Endothelial cell of hepatic sinusoid (primary cell): ENCODE measurements at regions not wholly inside any gene's neighbourhood (a gene's known extent, or its start where the extent isn't known, plus 50 kb on each side); places are given as distances from the start of the nearest gene placed in this dataset.
"Not testable (repeated sequence)": the region's sequence is repeated elsewhere in the genome, so short reads cannot be mapped to it uniquely, and the experiment has no call there.

Experiments used
- in situ Hi-C: cut with HindIII; loops from 2 replicates; pipeline ENCODE4 v1.10.0; 2017; ENCODE audit warnings: low sequenced_read_pairs

GRCh38 chr1:101408212-101409042 is 171.6 kb downstream of the S1PR1 start:
- in situ Hi-C loops = loop anchor here (5.0 kb wide), 1 partner anchor 56 kb away; no protein-coding TSS in a partner anchor

DNA sequence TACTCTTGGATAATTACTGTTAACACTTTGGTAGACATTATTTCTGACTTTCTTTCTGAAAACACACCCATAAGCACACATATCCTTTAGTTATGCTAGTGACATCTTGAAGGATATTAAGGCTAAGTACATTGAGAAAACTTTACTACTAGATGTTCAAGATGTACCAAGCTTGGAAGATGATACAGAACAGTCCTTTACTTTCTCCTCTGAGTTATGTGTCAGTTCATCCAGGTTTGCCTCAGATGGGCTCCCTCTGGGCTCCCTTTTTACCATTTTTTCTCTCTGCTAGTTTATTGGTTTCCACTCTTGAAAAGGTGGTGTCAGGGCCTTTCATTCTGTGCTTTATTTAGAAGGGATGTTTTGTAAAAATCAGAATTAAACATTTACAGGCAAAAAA is 172.3 kb downstream of the S1PR1 start:
- in situ Hi-C loops = loop anchor here (5.0 kb wide), 1 partner anchor 57 kb away; no protein-coding TSS in a partner anchor

DNA sequence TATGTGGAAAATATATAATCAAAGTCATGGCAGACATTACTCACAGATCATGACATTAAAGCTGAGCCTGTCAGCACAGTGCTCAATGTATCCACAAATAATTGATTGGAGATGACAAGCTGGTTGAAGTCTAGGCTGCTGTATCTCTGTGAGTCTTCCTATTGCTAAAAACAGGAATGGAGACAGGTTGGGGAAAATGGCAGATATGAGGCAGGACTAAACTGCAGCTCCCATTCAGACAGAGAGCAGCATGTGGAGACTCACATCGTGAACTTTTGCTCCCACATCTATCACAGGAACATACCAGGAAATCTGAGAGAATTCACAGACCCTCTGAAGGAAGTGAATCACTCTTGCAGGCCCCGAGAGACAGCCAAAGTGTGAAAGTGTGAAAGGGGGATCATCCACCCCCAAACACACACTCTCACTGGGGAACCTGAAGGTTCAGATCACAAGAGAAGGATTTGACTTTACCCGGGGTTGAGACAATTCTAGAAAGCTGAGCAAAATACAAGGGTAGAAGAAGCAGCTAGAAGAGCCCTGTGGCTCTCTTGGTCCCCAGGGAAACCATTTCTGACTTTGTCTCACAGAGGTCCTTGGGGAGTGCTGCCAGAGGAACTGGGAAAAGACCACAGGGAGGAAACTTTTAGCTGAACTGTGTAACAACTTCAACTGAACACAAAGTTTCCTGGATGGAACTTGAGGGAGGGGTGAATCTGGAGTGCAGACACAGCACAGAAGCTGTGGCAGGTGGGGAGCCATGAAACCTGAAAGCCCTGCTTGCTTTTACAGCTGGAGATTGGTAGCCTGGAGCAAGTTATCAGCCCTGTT is 173.4 kb downstream of the S1PR1 start:
- in situ Hi-C loops = no loop called here

DNA sequence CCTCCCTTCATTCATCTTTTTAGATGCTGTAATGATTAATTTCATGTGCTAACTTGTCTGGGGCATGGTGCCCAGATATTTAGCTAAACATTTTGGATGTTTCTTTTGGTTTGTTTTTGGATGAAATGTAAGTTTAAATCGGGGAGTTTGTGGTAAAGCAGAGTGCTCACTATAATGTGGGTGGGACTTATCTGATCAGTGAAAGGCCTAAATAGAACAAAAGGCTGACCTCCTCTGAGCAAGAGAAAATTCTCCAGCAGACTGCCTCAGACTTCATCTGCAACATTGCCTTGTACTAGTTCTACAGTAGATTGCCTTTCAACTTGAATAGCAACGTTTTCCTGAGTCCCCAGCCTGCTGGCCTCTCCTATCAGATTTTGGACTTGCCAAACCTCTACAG is 183.6 kb downstream of the S1PR1 start:
- in situ Hi-C loops = no loop called here

- in situ Hi-C loops = not testable (repeated sequence)
Observed at GRCh38 chr1:101428083-101428482, 191.3 kb downstream of the S1PR1 start.

DNA sequence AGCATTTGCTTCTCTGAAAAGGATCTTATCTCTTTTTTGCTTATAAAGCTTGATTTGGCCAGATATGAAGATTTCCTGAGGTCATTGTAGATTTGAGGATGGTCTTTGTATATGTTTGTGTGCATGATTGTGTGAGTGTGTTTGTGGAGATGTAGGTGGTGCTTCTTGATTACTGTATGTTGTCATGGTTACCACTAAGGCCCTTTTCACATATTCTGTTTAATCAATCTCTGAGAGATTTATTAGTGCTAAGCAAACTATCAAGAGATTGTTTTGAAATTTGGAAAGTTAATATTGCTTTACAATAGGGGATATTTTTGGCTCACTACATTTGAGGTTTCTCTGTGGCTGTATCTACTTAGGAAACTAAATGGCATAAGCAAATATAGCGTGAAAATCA is 191.7 kb downstream of the S1PR1 start:
- in situ Hi-C loops = no loop called here

- in situ Hi-C loops = no loop called here
Observed at GRCh38 chr1:101431956-101432510, 195.2 kb downstream of the S1PR1 start.

GRCh38 chr1:101435831-101436511 is 199.2 kb downstream of the S1PR1 start:
- in situ Hi-C loops = no loop called here

DNA sequence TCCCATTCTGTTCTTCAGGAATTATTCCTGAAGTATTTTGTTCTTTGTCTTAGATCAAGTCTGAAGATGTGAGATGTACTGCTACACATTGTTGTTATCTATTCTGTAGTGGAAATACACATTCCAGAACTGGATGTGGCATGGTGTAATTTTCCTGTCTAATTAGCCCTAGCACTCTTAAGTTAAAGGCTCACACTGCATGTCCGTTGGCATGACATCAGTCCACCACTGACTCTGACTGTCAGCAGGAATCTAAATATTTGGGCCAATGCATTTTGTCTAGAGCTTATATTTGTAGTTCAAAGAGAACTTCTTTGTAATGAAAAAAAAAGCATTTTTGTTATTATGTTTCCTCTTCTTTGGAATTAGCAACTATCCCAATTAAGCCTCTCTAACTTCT is 201.0 kb downstream of the S1PR1 start:
- in situ Hi-C loops = no loop called here

DNA sequence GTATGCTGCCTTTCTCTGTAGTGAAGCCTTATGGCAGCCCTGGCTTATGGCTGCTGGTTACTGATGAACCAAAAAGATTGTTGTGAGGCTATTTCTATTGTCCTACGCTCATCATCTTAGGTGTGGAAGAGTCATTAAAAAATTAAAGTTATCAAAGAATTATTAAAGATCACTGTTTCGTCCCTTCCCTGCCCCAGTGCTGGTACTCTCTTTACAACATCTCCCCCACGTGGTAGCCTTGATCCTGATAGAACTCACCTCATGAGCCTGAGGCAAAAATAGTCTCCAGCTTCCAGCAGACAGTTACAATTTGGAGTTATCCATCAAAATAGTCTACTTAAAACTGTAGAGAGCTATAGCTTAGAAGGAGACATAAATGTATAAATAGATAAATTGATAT is 201.5 kb downstream of the S1PR1 start:
- in situ Hi-C loops = no loop called here

DNA sequence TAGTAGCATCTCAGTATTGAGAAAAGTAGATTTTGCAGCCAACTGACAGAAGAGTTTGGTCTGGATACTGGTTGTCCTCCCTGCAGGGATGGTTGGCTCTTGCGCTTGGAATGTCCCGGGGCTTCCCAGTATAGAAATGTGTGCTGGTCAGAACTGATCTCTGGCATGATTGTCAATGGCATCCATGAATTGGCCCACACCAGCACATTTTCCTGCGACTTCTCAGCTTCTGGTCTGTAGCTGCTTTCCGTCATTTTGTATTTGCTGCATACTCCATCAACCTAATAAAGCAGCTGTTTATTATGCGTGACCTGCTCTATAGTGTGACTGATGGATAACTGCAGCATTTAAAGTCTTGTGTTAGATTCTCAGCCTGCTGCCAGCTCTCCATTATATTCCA is 203.7 kb downstream of the S1PR1 start:
- in situ Hi-C loops = no loop called here

DNA sequence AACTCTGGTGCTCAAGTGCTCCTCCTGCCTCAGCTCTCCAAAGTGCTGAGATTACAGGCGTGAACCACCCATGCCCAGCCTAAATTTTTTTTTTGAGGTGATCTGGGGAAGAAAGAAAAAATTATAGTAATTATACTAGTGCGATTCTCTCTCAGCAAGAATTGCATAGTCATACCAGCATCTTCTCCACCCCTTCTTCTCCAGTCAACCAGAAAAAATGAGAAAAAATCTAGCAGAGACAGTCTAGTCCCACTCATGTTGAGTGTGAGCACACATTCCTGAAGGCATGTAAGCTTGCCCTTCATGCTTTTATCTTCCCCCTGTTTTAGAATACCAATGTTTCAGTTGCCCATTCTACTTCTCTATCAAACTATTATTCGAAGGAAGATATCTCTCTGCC is 207.6 kb downstream of the S1PR1 start:
- in situ Hi-C loops = no loop called here

- in situ Hi-C loops = no loop called here
Observed at GRCh38 chr1:101444873-101445618, 208.2 kb downstream of the S1PR1 start.

- in situ Hi-C loops = no loop called here
Observed at GRCh38 chr1:101448018-101448417, 211.2 kb downstream of the S1PR1 start.

GRCh38 chr1:101450691-101451090 is 213.9 kb downstream of the S1PR1 start:
- in situ Hi-C loops = not testable (repeated sequence)

DNA sequence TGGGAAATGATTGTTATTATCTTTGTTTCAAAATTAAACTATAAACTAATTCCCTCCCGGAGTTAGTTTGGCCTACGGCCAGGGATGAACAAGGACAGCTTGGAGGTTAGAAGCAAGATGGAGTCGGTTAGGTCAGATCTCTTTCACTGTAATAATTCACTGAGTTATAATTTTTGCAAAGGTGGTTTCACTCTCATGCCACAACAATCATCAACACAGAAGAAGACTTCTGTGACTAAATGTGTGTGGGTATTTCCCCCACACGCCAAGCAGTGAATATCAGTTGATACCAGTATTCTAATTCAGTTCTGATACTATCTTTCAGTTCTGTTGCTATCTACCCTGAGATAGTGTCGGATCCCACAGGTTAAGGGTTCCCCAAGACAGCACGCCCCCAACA is 215.1 kb downstream of the S1PR1 start:
- in situ Hi-C loops = no loop called here

DNA sequence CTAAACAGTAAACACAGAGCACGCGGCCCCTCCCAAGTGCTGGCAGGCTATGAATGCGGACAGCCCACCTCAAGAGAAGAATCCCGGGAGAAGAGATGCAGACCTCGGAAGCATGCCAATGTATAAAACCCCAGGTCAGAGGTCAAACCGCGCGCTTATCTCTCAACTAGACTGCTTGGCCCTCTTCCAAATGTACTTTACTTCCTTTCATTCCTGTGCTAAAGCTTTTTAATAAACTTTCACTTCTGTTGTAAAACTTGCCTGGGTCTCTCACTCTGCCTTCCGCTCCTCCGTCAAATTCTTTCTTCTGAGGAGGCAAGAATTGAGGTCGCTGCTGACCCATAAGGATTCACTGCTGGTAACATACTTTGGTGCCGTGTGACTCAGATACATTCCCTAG is 216.0 kb downstream of the S1PR1 start:
- in situ Hi-C loops = no loop called here

DNA sequence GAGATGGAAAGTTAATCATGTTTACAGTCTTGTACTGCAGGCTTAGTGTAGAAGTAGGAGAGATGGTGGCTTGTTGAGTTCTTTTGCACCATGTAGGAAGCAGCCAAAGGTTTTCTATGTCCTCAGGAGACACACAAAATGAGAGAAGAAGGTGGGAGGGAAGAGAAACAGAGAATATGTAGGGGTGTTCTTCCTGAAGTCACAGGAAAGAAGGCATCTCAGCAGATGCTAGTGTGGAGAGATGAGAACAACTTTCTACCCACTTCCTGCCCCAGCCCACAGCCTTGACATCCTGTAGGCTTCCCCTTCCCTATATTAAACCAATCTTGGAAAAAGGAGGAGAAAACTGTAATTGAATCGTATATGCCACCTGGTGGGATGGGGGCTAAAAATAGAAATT is 217.0 kb downstream of the S1PR1 start:
- in situ Hi-C loops = no loop called here

- in situ Hi-C loops = loop anchor here (5.0 kb wide), 1 partner anchor 88 kb away; no protein-coding TSS in a partner anchor
Observed at GRCh38 chr1:101455166-101455565, 218.3 kb downstream of the S1PR1 start.

- in situ Hi-C loops = no loop called here
Observed at GRCh38 chr1:101460739-101461138, 223.9 kb downstream of the S1PR1 start.
